ENCODE measurements at regions not wholly inside any gene's neighbourhood (a gene's known extent, or its start where the extent isn't known, plus 50 kb on each side); places are given as distances from the start of the nearest gene placed in this dataset.

DNA sequence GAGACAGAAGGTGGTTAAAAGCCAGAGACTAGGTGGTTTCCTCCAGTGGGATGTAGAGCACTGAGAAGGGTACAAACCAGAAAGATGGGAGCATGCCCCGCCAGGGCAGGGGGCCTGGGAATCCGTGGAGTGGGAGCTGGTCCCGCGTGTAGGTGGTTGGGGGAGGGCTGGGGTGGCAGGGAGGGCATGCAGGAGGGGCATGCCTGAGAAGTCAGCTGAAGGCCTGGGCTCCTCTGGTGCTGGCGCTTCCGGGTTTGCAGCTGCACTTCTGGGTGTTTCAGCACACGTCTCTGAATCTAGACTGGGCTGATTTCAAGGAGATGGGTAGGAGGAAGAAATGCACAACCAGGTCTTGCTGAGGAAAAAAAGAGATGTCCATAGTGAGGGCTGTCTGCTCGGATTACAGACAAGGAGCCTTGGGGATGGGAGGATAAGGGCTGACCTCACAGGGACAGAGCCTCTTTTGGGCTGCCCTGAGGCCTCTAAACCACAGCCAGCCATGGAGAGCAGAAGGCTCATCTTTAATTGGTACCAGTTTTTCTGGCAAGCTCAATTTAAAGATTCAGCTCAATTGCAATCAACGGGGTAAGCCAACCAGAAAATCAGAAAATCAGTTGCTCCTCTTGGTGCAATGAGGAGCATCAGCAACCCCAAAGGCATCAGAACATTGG lies 151.9 kb downstream of the FAM43A start:
- Histone ChIP-seq H3K27me3 (ENCODE audit: insufficient read depth, low read length, poor library complexity, severe bottlenecking) (no peaks in the 10 kb centered on the region), H3K9me3 (ENCODE audit: low read length) (no peaks in the 10 kb centered on the region), H3K27ac (ENCODE audit: low read depth, low read length) (no peak overlapping the region), H3K4me1 (ENCODE audit: insufficient read depth, low read length) (no peaks in the 10 kb centered on the region), H3K36me3 (ENCODE audit: insufficient read depth, low read length) (no peaks in the 10 kb centered on the region), H3K4me3 (ENCODE audit: low read length) (no peak overlapping the region)
- Mint-ChIP-seq H3K4me1 (no peaks in the 10 kb centered on the region), H3K9me3 (no peaks in the 10 kb centered on the region), H3K27ac (peak overlapping the region in 1 of 8 donors; percentile 51), H3K36me3 (no peaks in the 10 kb centered on the region), H3K4me3 (no peak overlapping the region), H3K27me3 (peaks cover 0 to under 1% of the 10 kb centered on the region in 2 donors)
- no peak for DNase-seq
- ChIA-PET POLR2A (no interaction called here), CTCF (no interaction called here)

DNA sequence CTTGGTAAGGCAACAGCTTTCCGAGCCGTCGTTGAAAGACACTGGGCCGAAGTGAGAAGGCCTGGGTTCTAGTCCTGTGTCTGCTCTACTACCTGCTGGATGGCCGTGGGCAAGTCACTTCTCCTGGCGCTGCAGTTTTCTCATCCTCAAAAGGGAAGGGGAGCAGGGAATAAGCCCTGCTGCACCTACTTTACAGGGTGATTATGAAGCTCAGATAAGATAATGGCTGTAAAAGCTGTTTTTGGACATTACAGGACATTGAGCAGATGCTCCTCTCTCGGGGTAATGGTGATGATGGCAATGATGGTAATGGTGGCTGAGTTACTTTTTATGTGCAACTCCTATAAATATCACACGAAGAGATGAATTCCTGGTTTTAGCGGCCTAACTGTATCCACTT lies 152.6 kb downstream of the FAM43A start:
- DNase-seq = no peak
- Histone ChIP-seq H3K4me1 (ENCODE audit: insufficient read depth, low read length) (no peaks in the 10 kb centered on the region), H3K9me3 (ENCODE audit: low read length) (no peaks in the 10 kb centered on the region), H3K36me3 (ENCODE audit: insufficient read depth, low read length) (no peaks in the 10 kb centered on the region), H3K27me3 (ENCODE audit: insufficient read depth, low read length, poor library complexity, severe bottlenecking) (no peaks in the 10 kb centered on the region), H3K27ac (ENCODE audit: low read depth, low read length) (no peak overlapping the region), H3K4me3 (ENCODE audit: low read length) (no peak overlapping the region)
- Mint-ChIP-seq H3K4me3 (no peak overlapping the region), H3K4me1 (no peaks in the 10 kb centered on the region), H3K27ac (no peak overlapping the region), H3K27me3 (no peaks in the 10 kb centered on the region), H3K9me3 (no peaks in the 10 kb centered on the region), H3K36me3 (no peaks in the 10 kb centered on the region)
- POLR2A ChIA-PET = no interaction called here
- CTCF ChIA-PET = no interaction called here

DNA sequence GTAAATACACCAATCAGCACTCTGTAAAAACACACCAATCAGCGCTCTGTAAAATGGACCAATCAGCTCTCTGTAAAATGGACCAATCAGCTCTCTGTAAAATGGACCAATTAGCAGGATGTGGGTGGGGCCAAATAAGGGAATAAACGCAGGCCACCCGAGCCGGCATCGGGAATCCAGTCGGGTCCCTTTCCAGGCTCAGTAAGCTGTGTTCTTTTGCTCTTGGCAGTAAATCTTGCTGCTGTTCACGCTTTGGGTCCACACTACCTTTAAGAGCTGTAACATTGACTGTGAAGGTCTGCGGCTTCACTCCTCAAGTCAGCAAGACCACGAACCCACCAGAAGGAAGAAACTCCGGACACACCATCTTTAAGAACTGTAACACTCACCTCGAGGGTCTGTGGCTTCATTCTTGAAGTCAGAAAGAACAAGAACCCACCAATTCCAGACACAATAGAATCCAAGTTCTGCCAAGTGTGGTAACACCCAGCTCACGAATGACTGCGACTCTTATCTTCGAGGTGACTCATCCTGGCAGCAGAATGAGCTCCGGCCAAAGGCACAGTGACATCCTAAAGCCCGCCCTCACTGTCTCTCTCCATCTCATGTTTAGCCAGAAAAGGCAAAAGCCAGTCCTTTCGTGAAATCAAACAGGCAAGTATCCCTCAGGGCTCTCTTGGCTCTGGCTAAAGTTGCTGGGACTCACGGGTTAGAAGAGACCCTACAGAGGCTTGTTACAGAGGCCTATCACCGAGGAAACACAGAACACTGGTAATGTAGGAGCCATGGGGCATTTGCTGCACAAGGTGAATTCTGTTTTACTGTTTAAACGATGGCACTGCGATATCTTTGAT lies 155.2 kb downstream of the FAM43A start:
- H3K27ac ChIP-seq (ENCODE audit: low read depth, low read length) = no peak overlapping the region
- Mint-ChIP-seq H3K4me3 (no peak overlapping the region), H3K9me3 (no peaks in the 10 kb centered on the region), H3K4me1 (no peaks in the 10 kb centered on the region), H3K27ac (peak overlapping the region in 1 of 8 donors; percentile 9), H3K36me3 (no peaks in the 10 kb centered on the region), H3K27me3 (no peaks in the 10 kb centered on the region)
- H3K36me3 ChIP-seq (ENCODE audit: insufficient read depth, low read length) = no peaks in the 10 kb centered on the region
- H3K9me3 ChIP-seq (ENCODE audit: low read length) = no peaks in the 10 kb centered on the region
- DNase-seq = no peak
- H3K27me3 ChIP-seq (ENCODE audit: insufficient read depth, low read length, poor library complexity, severe bottlenecking) = no peaks in the 10 kb centered on the region
- ChIA-PET CTCF (no interaction called here), POLR2A (no interaction called here)
- no peaks in the 10 kb centered on the region for H3K4me1 ChIP-seq (ENCODE audit: insufficient read depth, low read length)
- no peak overlapping the region for H3K4me3 ChIP-seq (ENCODE audit: low read length)

GRCh38 chr3:194841515-194841841 lies 155.8 kb downstream of the FAM43A start:
- Mint-ChIP-seq H3K9me3 (no peaks in the 10 kb centered on the region), H3K27me3 (no peaks in the 10 kb centered on the region), H3K4me3 (no peak overlapping the region), H3K36me3 (no peaks in the 10 kb centered on the region), H3K4me1 (no peaks in the 10 kb centered on the region), H3K27ac (no peak overlapping the region)
- H3K9me3 ChIP-seq (ENCODE audit: low read length) = no peaks in the 10 kb centered on the region
- H3K27me3 ChIP-seq (ENCODE audit: insufficient read depth, low read length, poor library complexity, severe bottlenecking) = no peaks in the 10 kb centered on the region
- H3K27ac ChIP-seq (ENCODE audit: low read depth, low read length) = no peak overlapping the region
- CTCF ChIA-PET = no interaction called here
- no peaks in the 10 kb centered on the region for H3K4me1 ChIP-seq (ENCODE audit: insufficient read depth, low read length)
- no peak overlapping the region for H3K4me3 ChIP-seq (ENCODE audit: low read length)
- no peaks in the 10 kb centered on the region for H3K36me3 ChIP-seq (ENCODE audit: insufficient read depth, low read length)
- POLR2A ChIA-PET = no interaction called here
- no peak for DNase-seq

DNA sequence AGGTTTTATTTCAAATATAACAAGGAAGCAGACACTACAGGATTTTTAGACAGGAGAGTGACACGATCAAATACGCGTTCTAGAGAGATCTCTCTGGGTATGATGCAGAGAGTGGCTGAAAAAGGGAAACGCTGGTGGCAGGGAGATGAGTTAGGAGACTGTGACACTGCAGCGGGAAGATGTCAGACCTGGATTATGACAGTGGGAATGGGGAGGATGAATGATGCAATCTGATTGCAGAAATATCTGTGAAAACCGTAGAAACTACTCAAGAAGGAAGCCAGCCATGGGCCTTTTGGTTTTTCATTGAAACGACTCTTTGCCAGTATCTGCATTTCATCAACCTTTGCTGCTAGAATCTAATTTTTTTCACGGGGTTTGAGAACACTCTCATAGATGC lies 157.9 kb downstream of the FAM43A start:
- Mint-ChIP-seq H3K4me1 (no peaks in the 10 kb centered on the region), H3K36me3 (no peaks in the 10 kb centered on the region), H3K9me3 (no peaks in the 10 kb centered on the region), H3K4me3 (no peak overlapping the region), H3K27me3 (no peaks in the 10 kb centered on the region), H3K27ac (no peak overlapping the region)
- no peak overlapping the region for H3K4me3 ChIP-seq (ENCODE audit: low read length)
- CTCF ChIA-PET = interaction anchor here (1.1 kb wide), 1 partner anchor 156 kb away, joined by 3 read pairs; no protein-coding TSS in a partner anchor
- POLR2A ChIA-PET = no interaction called here
- no peaks in the 10 kb centered on the region for H3K36me3 ChIP-seq (ENCODE audit: insufficient read depth, low read length)
- no peaks in the 10 kb centered on the region for H3K4me1 ChIP-seq (ENCODE audit: insufficient read depth, low read length)
- no peak overlapping the region for H3K27ac ChIP-seq (ENCODE audit: low read depth, low read length)
- no peaks in the 10 kb centered on the region for H3K9me3 ChIP-seq (ENCODE audit: low read length)
- no peak for DNase-seq
- H3K27me3 ChIP-seq (ENCODE audit: insufficient read depth, low read length, poor library complexity, severe bottlenecking) = no peaks in the 10 kb centered on the region

GRCh38 chr3:194844046-194844445 lies 158.4 kb downstream of the FAM43A start:
- no peaks in the 10 kb centered on the region for H3K4me1 ChIP-seq (ENCODE audit: insufficient read depth, low read length)
- Mint-ChIP-seq H3K4me3 (no peak overlapping the region), H3K36me3 (no peaks in the 10 kb centered on the region), H3K9me3 (no peaks in the 10 kb centered on the region), H3K27ac (no peak overlapping the region), H3K27me3 (no peaks in the 10 kb centered on the region), H3K4me1 (no peaks in the 10 kb centered on the region)
- H3K9me3 ChIP-seq (ENCODE audit: low read length) = no peaks in the 10 kb centered on the region
- no peaks in the 10 kb centered on the region for H3K36me3 ChIP-seq (ENCODE audit: insufficient read depth, low read length)
- no peak overlapping the region for H3K27ac ChIP-seq (ENCODE audit: low read depth, low read length)
- ChIA-PET POLR2A (no interaction called here), CTCF (interaction anchor here (1.1 kb wide), 1 partner anchor 157 kb away, joined by 3 read pairs; no protein-coding TSS in a partner anchor)
- H3K27me3 ChIP-seq (ENCODE audit: insufficient read depth, low read length, poor library complexity, severe bottlenecking) = no peaks in the 10 kb centered on the region
- DNase-seq = no peak
- H3K4me3 ChIP-seq (ENCODE audit: low read length) = no peak overlapping the region

- Mint-ChIP-seq H3K36me3 (no peaks in the 10 kb centered on the region), H3K27ac (peak overlapping the region in 1 of 8 donors; percentile 10), H3K9me3 (no peaks in the 10 kb centered on the region), H3K4me3 (no peak overlapping the region), H3K4me1 (no peaks in the 10 kb centered on the region), H3K27me3 (no peaks in the 10 kb centered on the region)
- DNase-seq = no peak
- ChIA-PET CTCF (no interaction called here), POLR2A (no interaction called here)
- no peak overlapping the region for H3K27ac ChIP-seq (ENCODE audit: low read depth, low read length)
- no peak overlapping the region for H3K4me3 ChIP-seq (ENCODE audit: low read length)
- no peaks in the 10 kb centered on the region for H3K27me3 ChIP-seq (ENCODE audit: insufficient read depth, low read length, poor library complexity, severe bottlenecking)
- H3K36me3 ChIP-seq (ENCODE audit: insufficient read depth, low read length) = no peaks in the 10 kb centered on the region
- H3K4me1 ChIP-seq (ENCODE audit: insufficient read depth, low read length) = no peaks in the 10 kb centered on the region
- no peaks in the 10 kb centered on the region for H3K9me3 ChIP-seq (ENCODE audit: low read length)
These were observed 163.6 kb downstream of the FAM43A start for GRCh38 chr3:194849166-194849875.

DNA sequence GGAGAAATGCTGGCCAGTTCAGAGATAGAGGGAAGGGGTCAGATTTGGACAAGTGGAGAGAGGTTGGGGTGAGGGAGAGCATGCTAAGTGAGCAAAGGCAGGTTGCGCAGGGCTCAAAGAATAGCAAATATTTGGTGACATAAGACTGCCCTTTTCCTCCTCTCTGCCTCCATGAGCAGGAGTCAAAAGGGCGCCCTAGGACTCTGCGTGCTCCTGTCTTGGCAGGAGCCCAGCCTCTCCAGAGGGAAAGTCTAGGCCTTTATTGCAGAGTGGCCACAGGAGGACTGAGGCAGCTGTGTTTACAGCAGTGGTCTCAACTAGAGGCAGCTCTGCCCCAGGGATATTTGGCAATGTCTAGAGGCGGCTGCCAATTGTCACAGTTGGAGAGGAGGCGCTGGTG lies 165.6 kb downstream of the FAM43A start:
- Histone ChIP-seq H3K4me3 (ENCODE audit: low read length) (no peak overlapping the region), H3K9me3 (ENCODE audit: low read length) (no peaks in the 10 kb centered on the region), H3K36me3 (ENCODE audit: insufficient read depth, low read length) (no peaks in the 10 kb centered on the region), H3K27me3 (ENCODE audit: insufficient read depth, low read length, poor library complexity, severe bottlenecking) (no peaks in the 10 kb centered on the region), H3K4me1 (ENCODE audit: insufficient read depth, low read length) (no peaks in the 10 kb centered on the region), H3K27ac (ENCODE audit: low read depth, low read length) (no peak overlapping the region)
- CTCF ChIA-PET = no interaction called here
- no peak for DNase-seq
- Mint-ChIP-seq H3K4me3 (no peak overlapping the region), H3K27ac (no peak overlapping the region), H3K27me3 (no peaks in the 10 kb centered on the region), H3K36me3 (no peaks in the 10 kb centered on the region), H3K4me1 (peaks cover 0 to 1% (median 0%) of the 10 kb centered on the region in 3 donors), H3K9me3 (no peaks in the 10 kb centered on the region)
- POLR2A ChIA-PET = no interaction called here

All from CD8-positive, alpha-beta memory T cell (primary cell).